ENCODE measurements at regions not wholly inside any gene's neighbourhood (a gene's known extent, or its start where the extent isn't known, plus 50 kb on each side); places are given as distances from the start of the nearest gene placed in this dataset.

GRCh38 chr12:105548626-105549025 is 218.1 kb downstream of the C12orf75 start:
- Histone ChIP-seq H3K27me3 (ENCODE audit: control insufficient read depth, insufficient read depth, low read length) (no peaks in the 10 kb centered on the region), H4K20me1 (ENCODE audit: control insufficient read depth, extremely low read depth, insufficient read depth, low read length) (no peaks in the 10 kb centered on the region), H3K36me3 (ENCODE audit: control insufficient read depth, insufficient read depth, low read length) (no peaks in the 10 kb centered on the region), H2AFZ (ENCODE audit: low read length) (no peak overlapping the region), H3K4me2 (ENCODE audit: extremely low read depth, insufficient read depth, low read length) (no peak overlapping the region), H3K4me3 (replicated peaks in 1 of 4; ENCODE audit: control extremely low read depth in 1 of 4, insufficient read depth in 1 of 4, low read depth in 3 of 4, low read length in 4 of 4) (no peak overlapping the region), H3K4me1 (ENCODE audit: control insufficient read depth, extremely low read depth, insufficient read depth, low read length) (no peaks in the 10 kb centered on the region), H3K79me2 (ENCODE audit: control insufficient read depth, insufficient read depth, low read length) (no peaks in the 10 kb centered on the region), H3K9me3 (ENCODE audit: control insufficient read depth, insufficient read depth, low read depth, low read length) (no peaks in the 10 kb centered on the region), H3K9ac (ENCODE audit: insufficient read depth, low read length) (no peak overlapping the region), H3K27ac (ENCODE audit: insufficient read depth, low read length) (no peak overlapping the region)
- TF ChIP-seq CTCF (conservative IDR thresholded peaks at IDR 0.05 in 1 of 2, IDR thresholded peaks at IDR 0.05 in 1 of 2; ENCODE audit: low read depth in 1 of 2, low read length in 2 of 2) (no peak), EZH2 (IDR thresholded peaks at IDR 0.05; ENCODE audit: low read length, missing control alignments) (no peak)
- no peak for DNase-seq (ENCODE audit: low read depth in 2 of 2)

- Histone ChIP-seq H3K9ac (ENCODE audit: insufficient read depth, low read length) (no peak overlapping the region), H3K27ac (ENCODE audit: insufficient read depth, low read length) (no peak overlapping the region), H3K4me2 (ENCODE audit: extremely low read depth, insufficient read depth, low read length) (no peak overlapping the region), H3K4me3 (replicated peaks in 1 of 4; ENCODE audit: control extremely low read depth in 1 of 4, insufficient read depth in 1 of 4, low read depth in 3 of 4, low read length in 4 of 4) (no peak overlapping the region), H2AFZ (ENCODE audit: low read length) (no peak overlapping the region), H3K9me3 (ENCODE audit: control insufficient read depth, insufficient read depth, low read depth, low read length) (no peaks in the 10 kb centered on the region), H4K20me1 (ENCODE audit: control insufficient read depth, extremely low read depth, insufficient read depth, low read length) (no peaks in the 10 kb centered on the region), H3K36me3 (ENCODE audit: control insufficient read depth, insufficient read depth, low read length) (no peaks in the 10 kb centered on the region), H3K27me3 (ENCODE audit: control insufficient read depth, insufficient read depth, low read length) (no peaks in the 10 kb centered on the region), H3K79me2 (ENCODE audit: control insufficient read depth, insufficient read depth, low read length) (no peaks in the 10 kb centered on the region), H3K4me1 (ENCODE audit: control insufficient read depth, extremely low read depth, insufficient read depth, low read length) (no peaks in the 10 kb centered on the region)
- no peak for TF ChIP-seq EZH2 (IDR thresholded peaks at IDR 0.05; ENCODE audit: low read length, missing control alignments)
- TF ChIP-seq CTCF (conservative IDR thresholded peaks at IDR 0.05 in 1 of 2, IDR thresholded peaks at IDR 0.05 in 1 of 2; ENCODE audit: low read depth in 1 of 2, low read length in 2 of 2), result no peak
- DNase-seq (ENCODE audit: low read depth in 2 of 2), result no peak
Observed at GRCh38 chr12:105552056-105552455, 221.6 kb downstream of the C12orf75 start.

- Histone ChIP-seq H3K9me3 (ENCODE audit: control insufficient read depth, insufficient read depth, low read depth, low read length) (no peaks in the 10 kb centered on the region), H3K4me2 (ENCODE audit: extremely low read depth, insufficient read depth, low read length) (no peak overlapping the region), H3K4me1 (ENCODE audit: control insufficient read depth, extremely low read depth, insufficient read depth, low read length) (no peaks in the 10 kb centered on the region), H3K27ac (ENCODE audit: insufficient read depth, low read length) (no peak overlapping the region), H3K9ac (ENCODE audit: insufficient read depth, low read length) (no peak overlapping the region), H3K79me2 (ENCODE audit: control insufficient read depth, insufficient read depth, low read length) (no peaks in the 10 kb centered on the region), H3K4me3 (replicated peaks in 1 of 4; ENCODE audit: control extremely low read depth in 1 of 4, insufficient read depth in 1 of 4, low read depth in 3 of 4, low read length in 4 of 4) (no peak overlapping the region), H4K20me1 (ENCODE audit: control insufficient read depth, extremely low read depth, insufficient read depth, low read length) (no peaks in the 10 kb centered on the region), H2AFZ (ENCODE audit: low read length) (no peak overlapping the region), H3K27me3 (ENCODE audit: control insufficient read depth, insufficient read depth, low read length) (no peaks in the 10 kb centered on the region), H3K36me3 (ENCODE audit: control insufficient read depth, insufficient read depth, low read length) (no peaks in the 10 kb centered on the region)
- TF ChIP-seq EZH2 (IDR thresholded peaks at IDR 0.05; ENCODE audit: low read length, missing control alignments), result no peak
- TF ChIP-seq CTCF (conservative IDR thresholded peaks at IDR 0.05 in 1 of 2, IDR thresholded peaks at IDR 0.05 in 1 of 2; ENCODE audit: low read depth in 1 of 2, low read length in 2 of 2), result no peak
- DNase-seq (ENCODE audit: low read depth in 2 of 2), result peak in 1 of 2 donors; percentile 78
Observed at GRCh38 chr12:105554223-105554678, 223.8 kb downstream of the C12orf75 start.

Measured in fibroblast of lung (primary cell).